ENCODE measurements at regions not wholly inside any gene's neighbourhood (a gene's known extent, or its start where the extent isn't known, plus 50 kb on each side); places are given as distances from the start of the nearest gene placed in this dataset.

DNA sequence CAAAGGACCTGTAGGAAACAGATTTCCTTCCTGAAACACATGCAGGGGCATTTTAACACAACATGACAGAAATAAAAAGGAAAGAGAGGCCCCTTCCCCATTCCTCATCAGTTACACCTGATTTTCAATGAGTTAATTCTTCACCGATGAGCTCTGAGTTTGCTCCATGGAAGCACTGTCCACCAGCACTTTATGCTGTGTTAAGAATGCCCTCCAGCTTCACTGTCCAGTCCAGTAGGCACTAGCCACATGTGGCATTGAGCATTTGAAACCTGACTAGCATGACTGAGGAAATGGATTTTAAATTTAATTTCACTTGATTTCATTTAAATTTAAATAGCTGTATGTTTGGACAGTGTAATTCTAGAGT, 217.2 kb upstream of the SLC10A2 start:
- TF ChIP-seq, protein P1, sequence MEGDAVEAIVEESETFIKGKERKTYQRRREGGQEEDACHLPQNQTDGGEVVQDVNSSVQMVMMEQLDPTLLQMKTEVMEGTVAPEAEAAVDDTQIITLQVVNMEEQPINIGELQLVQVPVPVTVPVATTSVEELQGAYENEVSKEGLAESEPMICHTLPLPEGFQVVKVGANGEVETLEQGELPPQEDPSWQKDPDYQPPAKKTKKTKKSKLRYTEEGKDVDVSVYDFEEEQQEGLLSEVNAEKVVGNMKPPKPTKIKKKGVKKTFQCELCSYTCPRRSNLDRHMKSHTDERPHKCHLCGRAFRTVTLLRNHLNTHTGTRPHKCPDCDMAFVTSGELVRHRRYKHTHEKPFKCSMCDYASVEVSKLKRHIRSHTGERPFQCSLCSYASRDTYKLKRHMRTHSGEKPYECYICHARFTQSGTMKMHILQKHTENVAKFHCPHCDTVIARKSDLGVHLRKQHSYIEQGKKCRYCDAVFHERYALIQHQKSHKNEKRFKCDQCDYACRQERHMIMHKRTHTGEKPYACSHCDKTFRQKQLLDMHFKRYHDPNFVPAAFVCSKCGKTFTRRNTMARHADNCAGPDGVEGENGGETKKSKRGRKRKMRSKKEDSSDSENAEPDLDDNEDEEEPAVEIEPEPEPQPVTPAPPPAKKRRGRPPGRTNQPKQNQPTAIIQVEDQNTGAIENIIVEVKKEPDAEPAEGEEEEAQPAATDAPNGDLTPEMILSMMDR (IDR thresholded peaks at IDR 0.05; ENCODE audit: poor library complexity) = no peak
- no peak for TF ChIP-seq EZH2 (IDR thresholded peaks at IDR 0.05; ENCODE audit: borderline replicate concordance)
- no peak for TF ChIP-seq EZH2phosphoT487 (IDR thresholded peaks at IDR 0.05; ENCODE audit: low read depth, severe bottlenecking, unreplicated experiment)

Measured in hepatocyte (in vitro differentiated cells).